ENCODE measurements at regions not wholly inside any gene's neighbourhood (a gene's known extent, or its start where the extent isn't known, plus 50 kb on each side); places are given as distances from the start of the nearest gene placed in this dataset.

- Histone ChIP-seq H3K27me3 (no peaks in the 10 kb centered on the region), H3K9me3 (no peaks in the 10 kb centered on the region), H3K27ac (no peak overlapping the region), H3K4me3 (no peak overlapping the region), H3K4me1 (no peaks in the 10 kb centered on the region), H3K36me3 (no peaks in the 10 kb centered on the region)
- no peak for TF ChIP-seq EP300 (IDR thresholded peaks at IDR 0.05; ENCODE audit: low read depth)
- no peak for TF ChIP-seq POLR2A (IDR thresholded peaks at IDR 0.05)
- no peak for TF ChIP-seq POLR2AphosphoS5 (IDR thresholded peaks at IDR 0.05)
- no peak for TF ChIP-seq CTCF (IDR thresholded peaks at IDR 0.05)
- in situ Hi-C loops (cut with MboI; ENCODE audit: low pct_ligation_motif_present in 1 of 4, low pct_unique_long_range_greater_than_20kb in 1 of 4, low sequenced_read_pairs in 3 of 4): no loop called here
- DNase-seq: no peak
- WGBS, 2 donors (ENCODE audit: low coverage in 1 of 2): 74 to 100% methylated on average over 1 to 2 of the region's 2 CpGs
- intact Hi-C loops (cut with DNase I; ENCODE audit: low total_unique reads): no loop called here
Measured at GRCh38 chr5:28265877-28266276, 1227.5 kb upstream of the CDH9 start.

GRCh38 chr5:28254846-28255245 lies 1216.5 kb upstream of the CDH9 start:
- Histone ChIP-seq H3K27ac (no peak overlapping the region), H3K4me3 (no peak overlapping the region), H3K9me3 (peaks cover 5 to 6% of the 10 kb centered on the region in 2 donors), H3K27me3 (no peaks in the 10 kb centered on the region), H3K4me1 (no peaks in the 10 kb centered on the region), H3K36me3 (no peaks in the 10 kb centered on the region)
- intact Hi-C loops (cut with DNase I; ENCODE audit: low total_unique reads): no loop called here
- TF ChIP-seq POLR2AphosphoS5 (IDR thresholded peaks at IDR 0.05) (no peak), EP300 (IDR thresholded peaks at IDR 0.05; ENCODE audit: low read depth) (no peak), POLR2A (IDR thresholded peaks at IDR 0.05) (no peak), CTCF (IDR thresholded peaks at IDR 0.05) (no peak)
- no peak for DNase-seq
- in situ Hi-C loops (cut with MboI; ENCODE audit: low pct_ligation_motif_present in 1 of 4, low pct_unique_long_range_greater_than_20kb in 1 of 4, low sequenced_read_pairs in 3 of 4): no loop called here

GRCh38 chr5:28253431-28253830 lies 1215.0 kb upstream of the CDH9 start:
- H3K9me3 ChIP-seq: peaks cover 5 to 6% of the 10 kb centered on the region in 2 donors
- H3K4me3 ChIP-seq: no peak overlapping the region
- H3K4me1 ChIP-seq: no peaks in the 10 kb centered on the region
- no peaks in the 10 kb centered on the region for H3K36me3 ChIP-seq
- 75 to 76% methylated on average over 3 to 6 of the region's 6 CpGs for WGBS, 2 donors (ENCODE audit: low coverage in 1 of 2)
- H3K27ac ChIP-seq: no peak overlapping the region
- in situ Hi-C loops (cut with MboI; ENCODE audit: low pct_ligation_motif_present in 1 of 4, low pct_unique_long_range_greater_than_20kb in 1 of 4, low sequenced_read_pairs in 3 of 4) (no loop called here), intact Hi-C loops (cut with DNase I; ENCODE audit: low total_unique reads) (no loop called here)
- no peaks in the 10 kb centered on the region for H3K27me3 ChIP-seq
- DNase-seq: no peak
- no peak for TF ChIP-seq EP300 (IDR thresholded peaks at IDR 0.05; ENCODE audit: low read depth)
- TF ChIP-seq POLR2AphosphoS5 (IDR thresholded peaks at IDR 0.05): no peak
- TF ChIP-seq CTCF (IDR thresholded peaks at IDR 0.05): no peak
- TF ChIP-seq POLR2A (IDR thresholded peaks at IDR 0.05): no peak

GRCh38 chr5:28249771-28250415 lies 1211.5 kb upstream of the CDH9 start:
- TF ChIP-seq EP300 (IDR thresholded peaks at IDR 0.05; ENCODE audit: low read depth) (no peak), POLR2AphosphoS5 (IDR thresholded peaks at IDR 0.05) (no peak), POLR2A (IDR thresholded peaks at IDR 0.05) (no peak), CTCF (IDR thresholded peaks at IDR 0.05) (no peak)

More at GRCh38 chr5:28249771-28250415, 1211.5 kb upstream of the CDH9 start:
- in situ Hi-C loops (cut with MboI; ENCODE audit: low pct_ligation_motif_present in 1 of 4, low pct_unique_long_range_greater_than_20kb in 1 of 4, low sequenced_read_pairs in 3 of 4): no loop called here
- intact Hi-C loops (cut with DNase I; ENCODE audit: low total_unique reads): no loop called here
- no peak for DNase-seq
- no peaks in the 10 kb centered on the region for H3K36me3 ChIP-seq
- H3K4me3 ChIP-seq: no peak overlapping the region
- H3K27ac ChIP-seq: no peak overlapping the region
- no peaks in the 10 kb centered on the region for H3K4me1 ChIP-seq
- peaks cover 6 to 7% of the 10 kb centered on the region in 2 donors for H3K9me3 ChIP-seq
- 65 to 70% methylated on average over 5 of the region's 5 CpGs for whole genome bisulfite sequencing, 2 donors (ENCODE audit: low coverage in 1 of 2)
- H3K27me3 ChIP-seq: no peaks in the 10 kb centered on the region
